RCC 7860 (cell line): ENCODE measurements at regions not wholly inside any gene's neighbourhood (a gene's known extent, or its start where the extent isn't known, plus 50 kb on each side); places are given as distances from the start of the nearest gene placed in this dataset.
A peak's percentile ranks its signal among the peaks of the same experiment; 100 is the strongest.

Experiments used
- DNase-seq: peaks from one replicate; pipeline ENCODE4 v3.0.0-alpha.2; 2015; ENCODE audit warnings: low spot score
- FAIRE-seq: peaks from 2 replicates; lab custom pipeline; 2012; peaks lifted over from hg19 to GRCh38; lab: Jason Lieb, UNC

DNA sequence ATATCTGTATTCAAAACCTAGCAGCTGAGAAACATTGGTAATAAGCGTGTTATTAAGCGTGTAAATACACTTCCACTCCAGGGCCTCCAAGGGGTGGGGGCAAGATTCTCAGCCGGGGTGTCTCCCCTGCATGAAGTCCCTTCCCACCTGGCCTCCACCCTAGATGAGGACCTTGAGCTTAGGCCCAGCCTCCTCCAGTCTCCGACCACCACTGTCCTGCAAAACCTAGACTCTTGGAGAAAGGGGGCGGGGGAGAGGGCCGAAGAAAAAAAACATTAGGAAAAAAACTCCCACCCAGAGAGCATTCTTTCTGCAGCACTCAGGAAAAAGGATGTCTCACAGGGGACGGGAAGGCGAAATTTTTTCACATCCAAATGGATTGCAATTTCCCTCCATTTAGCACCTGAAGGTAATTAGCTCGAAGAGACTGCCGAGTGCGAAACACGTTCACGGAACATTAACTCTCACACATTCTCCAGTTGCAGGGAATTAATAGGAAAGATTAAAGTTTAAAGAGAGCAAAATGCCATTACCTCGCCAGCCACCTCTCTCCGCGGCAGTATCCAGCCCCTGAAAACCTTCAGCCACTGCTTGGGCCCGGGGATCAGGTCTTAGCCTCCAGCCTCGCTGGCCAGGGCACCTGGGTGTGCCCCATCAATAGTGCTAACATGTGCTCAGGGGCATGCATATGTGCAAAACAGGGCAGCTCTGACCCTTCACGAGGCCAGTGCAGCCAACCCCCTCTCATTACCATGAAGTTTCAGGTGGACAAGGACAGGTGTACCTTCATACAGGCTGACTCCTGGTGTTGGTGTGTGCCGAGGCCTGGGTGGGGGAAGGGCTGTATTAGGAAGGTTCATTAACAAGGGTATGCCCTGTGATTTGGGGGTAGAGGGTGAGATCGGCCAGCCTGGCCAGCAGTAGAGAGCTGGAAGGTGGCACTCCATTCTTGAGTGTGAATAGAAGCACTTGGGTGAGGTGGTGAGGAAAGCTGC lies 77.2 kb downstream of the HIF1AN start:
- FAIRE-seq (no peak), DNase-seq (no peak)

DNA sequence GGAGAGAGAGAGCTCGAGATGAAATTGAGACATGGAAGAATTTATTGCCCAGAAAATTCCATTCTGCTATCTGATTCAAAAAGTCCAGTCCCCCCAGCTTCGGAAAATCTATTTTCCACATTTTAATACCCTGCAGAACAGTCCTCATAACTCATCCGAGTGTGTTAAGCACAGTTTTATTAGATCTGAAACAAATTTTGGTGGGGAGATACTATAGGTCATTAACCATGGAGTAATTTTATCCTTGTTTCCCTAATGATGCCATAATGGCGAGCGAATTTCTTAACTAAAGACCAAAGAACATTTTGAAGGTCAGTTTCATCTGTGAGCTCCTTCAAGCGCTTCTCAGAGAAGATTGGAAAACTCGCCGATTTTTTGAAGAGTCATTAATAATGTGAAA lies 78.1 kb downstream of the HIF1AN start:
- FAIRE-seq: no peak
- DNase-seq: no peak

DNA sequence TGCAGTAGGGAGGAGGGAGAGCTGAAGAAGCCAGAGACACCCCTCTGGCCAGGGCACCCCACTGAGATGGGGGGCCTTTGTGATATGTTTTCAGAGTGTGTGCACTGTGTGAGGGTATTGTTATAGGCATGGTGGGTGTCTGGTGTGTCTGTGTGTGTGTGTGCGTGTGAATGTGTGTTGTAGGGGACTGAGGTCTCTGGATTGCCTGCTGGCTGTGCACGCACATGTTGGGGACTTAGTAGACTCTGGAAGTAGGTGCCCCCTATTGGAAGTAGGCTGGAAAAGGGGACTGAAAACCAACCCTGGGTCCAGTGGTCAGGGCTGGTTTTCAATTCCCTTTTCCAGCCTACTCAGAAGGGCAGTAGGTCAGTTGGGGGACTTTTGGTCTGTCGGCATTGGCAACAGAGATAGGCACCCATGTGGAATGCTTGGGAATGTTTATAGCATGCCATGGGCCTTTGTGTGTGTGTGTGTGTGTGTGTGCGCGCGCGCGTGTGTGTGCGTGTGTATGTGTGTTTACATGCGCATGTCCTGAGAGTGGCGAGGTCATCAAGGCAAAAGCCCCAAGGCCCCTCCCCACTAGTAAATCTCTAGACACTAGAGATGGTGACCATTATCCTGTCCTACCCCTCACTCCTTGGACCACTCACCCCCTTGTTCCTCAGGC lies 78.8 kb downstream of the HIF1AN start:
- FAIRE-seq: no peak
- no peak for DNase-seq

DNA sequence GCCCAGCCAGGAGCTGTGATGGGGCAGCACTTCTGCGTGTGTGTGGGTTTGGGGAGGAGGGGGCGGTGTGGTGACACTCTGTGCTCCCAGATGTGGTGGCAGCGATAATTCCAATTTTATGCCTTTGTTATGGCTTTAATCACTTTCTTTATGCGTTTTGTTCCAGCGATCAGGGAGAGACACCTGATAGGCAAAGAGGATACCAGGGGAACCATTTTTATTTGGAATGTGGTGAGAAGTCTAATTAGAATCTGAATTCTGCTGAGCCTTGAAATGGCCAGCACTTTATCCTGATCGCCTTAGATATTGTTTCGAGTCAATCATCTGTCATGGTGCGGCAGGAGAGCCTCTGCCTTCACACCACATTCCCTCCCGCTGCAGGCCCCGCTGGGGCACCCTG lies 79.5 kb downstream of the HIF1AN start:
- DNase-seq (no peak), FAIRE-seq (no peak)

DNA sequence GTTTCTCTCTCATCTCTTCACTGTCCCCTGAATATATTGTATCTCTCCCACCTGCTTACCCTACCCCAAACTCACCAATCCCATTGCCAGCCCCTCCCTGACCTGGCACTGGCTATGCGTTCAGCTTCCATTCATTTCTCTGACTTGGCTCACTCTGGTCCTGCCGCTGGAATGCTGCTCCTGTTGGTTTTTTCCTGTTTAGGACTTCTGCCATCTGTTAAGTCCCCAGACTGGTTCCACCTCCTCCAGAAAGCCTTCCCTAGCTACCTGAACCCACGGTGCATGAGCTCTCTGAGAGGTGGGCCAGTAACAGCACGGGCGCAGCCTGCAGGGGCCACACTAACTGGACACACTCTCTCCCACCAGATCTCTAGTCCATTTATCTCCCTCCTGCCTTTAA lies 80.2 kb downstream of the HIF1AN start:
- DNase-seq (no peak), FAIRE-seq (no peak)

DNA sequence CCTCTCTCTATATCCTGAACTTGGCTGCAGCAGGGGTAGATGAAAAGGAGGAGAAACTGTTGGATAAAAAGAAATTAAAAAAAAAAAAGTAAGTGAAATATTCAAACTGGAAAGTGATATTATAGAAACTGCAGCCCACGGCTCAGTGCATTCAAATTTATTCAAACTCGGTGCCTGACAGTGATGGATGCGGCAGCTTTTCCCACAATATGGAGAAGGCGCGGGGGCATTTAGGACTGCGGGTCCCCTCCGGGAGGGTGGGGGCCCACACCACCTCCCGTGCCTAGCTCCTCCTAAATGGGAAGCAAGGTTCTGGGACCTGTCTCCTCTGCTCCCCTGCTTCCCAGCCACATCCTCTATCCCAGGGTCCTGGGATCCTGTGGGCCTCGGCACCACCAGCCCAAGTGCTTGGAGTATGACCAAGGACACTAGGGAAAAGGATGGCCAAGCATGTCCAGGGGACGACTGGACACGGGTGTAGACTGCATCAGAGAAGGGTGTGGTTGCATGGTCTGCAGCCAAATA lies 82.4 kb downstream of the HIF1AN start:
- FAIRE-seq: no peak

DNA sequence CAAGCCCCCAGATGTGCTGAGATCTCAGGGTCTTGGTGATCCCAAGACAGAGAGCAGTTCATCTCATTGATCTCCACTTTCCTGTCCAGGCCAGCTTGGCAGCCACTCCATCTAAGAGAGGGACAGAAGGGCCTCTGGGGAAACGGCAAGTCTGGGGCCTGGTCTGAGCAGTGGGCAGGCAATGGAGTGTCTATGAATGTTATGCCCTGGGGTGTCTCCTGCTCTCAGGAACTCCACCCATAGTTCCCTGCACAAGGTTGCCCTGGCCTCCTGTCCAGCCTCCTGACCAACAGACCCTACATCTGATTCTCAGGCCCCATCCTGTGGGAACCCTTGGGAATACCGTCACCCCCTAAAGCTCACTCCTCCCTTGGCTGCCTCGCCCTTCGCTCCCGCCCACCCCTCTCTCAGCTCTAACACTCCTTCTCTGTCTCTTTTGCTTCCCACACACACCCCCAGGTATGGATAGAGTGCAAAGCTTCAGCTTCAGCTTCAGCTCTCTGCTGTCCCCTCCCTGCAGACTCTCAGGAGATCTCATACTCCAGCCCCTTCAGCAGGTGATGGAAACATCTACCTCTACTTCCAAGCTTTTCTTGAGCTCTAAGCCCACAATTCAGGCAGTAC lies 83.0 kb downstream of the HIF1AN start:
- FAIRE-seq (no peak), DNase-seq (no peak)

More for the DNA sequence above, 82.4 kb downstream of the HIF1AN start:
- DNase-seq: no peak

DNA sequence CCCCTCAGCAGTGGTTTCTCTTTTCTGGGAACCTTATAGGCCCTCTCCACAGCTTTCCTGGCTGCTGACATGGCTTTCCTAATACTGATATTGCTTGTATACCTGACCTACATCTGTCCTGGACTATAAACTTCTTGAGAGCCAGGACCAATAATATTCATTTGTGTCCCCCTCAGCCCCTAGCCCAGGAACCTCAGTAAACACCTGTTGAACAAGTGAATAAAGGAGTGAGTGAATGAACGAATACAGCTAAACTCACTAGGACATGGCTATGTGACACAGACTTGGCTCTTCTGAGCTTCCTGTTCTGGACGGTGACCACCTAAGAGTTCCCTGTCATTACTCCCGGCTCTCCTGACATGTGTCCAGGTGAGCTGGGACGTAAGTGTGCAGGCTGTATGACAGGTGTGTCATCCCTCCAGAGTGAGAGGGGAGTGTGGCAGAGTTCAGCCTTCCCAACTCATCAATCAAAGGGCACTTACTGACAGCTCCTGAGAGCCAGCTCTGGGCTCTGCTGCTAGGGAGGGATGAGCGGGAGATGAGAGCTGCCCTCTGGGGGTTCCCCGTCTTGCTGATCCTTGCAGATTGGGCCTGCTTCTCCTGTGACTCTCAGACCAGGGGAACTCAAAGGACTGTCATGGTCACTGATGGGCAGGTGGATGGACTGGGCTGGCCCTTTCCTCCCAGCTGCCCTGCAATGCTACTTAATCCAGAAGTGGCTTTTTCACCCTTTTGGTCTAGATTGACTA lies 84.5 kb downstream of the HIF1AN start:
- FAIRE-seq: no peak

DNA sequence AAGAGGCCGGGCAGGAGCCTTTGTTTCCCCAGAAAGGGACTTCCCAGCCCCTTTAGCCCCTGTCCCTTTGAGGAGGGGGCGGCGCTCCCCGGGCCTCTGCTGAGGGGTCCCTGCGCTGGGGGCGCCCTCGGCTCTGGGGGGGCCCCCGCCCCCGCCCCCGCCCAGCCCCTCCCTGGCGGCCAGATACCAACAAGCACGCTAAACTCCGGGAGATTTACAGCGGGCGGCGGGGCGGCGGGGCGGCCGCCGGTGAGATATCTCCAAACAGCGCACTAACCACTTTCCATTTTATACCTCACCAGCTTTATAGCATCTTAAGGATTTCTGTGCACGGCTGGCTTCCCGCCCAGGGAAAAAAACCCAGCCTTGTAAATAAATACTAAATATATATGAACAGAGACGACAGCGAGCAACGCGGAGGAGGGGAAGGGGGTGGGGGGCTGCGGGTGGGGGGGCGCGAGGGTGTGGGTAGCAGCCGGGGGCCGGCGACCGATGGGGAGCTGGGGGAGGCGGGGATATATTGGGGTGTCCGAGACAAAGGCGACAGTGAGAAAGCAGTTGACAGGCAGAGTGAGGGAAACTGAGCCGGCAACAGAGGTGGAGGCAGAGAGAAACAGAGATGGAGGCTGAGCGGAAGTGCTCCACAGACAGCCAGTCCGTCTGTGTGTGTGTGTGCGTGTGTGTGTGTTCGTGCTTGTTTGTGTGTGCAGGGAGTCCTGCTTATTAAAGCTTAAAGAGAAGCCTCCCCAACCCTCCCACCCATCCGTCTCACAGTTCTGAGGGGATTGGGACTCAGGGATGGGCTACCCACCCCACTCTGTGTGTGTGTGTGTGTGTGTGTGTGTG lies 85.8 kb downstream of the HIF1AN start:
- no peak for DNase-seq

More for the DNA sequence above, 84.5 kb downstream of the HIF1AN start:
- no peak for DNase-seq

DNA sequence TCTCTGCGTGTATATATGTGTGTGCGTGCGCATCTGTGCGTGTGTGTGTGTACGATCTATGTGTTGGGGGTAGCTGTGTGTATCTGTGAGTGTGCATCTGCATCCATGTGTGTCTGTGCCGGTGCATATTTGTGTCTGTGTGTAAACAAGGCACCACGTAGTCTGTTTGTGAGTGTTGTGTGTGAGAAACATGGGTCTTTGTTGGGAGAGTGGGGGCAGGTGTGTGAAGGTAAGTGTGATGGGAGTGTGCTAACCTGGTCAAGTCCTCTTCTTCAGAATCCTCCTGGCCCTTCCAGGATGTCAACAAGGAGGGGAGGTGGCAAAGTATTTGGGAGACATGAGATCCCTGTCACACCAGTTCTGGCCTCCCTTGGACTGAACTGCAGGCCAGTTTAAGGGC lies 87.2 kb downstream of the HIF1AN start:
- DNase-seq: no peak
- no peak for FAIRE-seq

More for the DNA sequence above, 85.8 kb downstream of the HIF1AN start:
- no peak for FAIRE-seq

DNA sequence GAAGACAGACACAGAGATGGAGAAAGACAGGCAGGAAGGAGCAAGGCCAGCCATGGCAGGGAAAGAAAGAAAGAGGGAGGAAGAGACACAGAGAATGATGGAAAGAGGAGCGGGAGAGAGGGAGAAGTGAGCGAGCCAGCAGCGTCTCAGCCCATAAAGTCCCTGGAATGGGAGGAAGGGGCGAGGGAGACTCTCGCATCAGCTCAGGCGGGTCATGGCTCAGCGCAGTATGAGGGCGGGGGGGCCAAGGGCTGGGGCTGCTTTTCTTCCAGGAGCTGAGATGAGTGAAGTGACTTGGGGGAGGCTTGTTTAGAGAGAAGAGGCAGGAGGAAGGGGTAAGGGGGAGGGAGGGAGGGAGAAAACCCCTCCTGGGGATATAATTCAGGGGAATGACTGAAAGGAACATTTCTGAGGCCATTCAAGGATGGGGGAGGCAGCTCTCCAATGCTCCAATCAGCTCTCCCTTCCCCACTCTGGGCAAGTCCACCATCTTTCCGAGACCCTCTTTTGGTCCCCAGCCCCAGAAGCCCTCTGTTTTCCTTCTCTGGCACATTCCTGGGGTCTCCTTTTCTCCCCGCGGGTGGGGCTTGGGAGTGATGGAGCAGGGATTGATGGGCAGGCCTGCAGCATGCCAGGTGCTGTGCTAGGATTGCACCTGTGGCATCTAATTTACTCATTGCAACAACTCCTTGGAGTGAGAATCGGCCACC lies 87.9 kb downstream of the HIF1AN start:
- DNase-seq: no peak
- FAIRE-seq: no peak

DNA sequence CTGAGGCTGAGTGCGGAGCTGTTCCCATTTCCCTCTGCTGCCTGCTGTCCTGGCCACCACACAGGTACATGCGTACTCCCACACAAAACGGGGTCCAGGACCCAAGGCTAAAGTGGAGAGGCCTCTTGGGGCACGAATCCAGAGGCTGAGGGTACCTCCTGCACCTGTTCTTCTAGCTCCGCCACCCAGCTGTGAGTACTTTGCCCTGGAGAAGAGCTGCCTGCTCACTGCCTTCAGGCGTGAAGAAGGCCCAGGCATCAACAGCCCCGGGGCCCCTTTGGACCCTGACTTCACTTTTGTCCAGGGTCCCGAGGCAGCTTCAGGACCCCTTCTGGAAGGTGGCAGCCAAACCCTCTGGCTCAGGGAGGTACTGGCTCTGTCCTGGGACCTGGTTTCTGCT lies 88.6 kb downstream of the HIF1AN start:
- no peak for DNase-seq
- no peak for FAIRE-seq

DNA sequence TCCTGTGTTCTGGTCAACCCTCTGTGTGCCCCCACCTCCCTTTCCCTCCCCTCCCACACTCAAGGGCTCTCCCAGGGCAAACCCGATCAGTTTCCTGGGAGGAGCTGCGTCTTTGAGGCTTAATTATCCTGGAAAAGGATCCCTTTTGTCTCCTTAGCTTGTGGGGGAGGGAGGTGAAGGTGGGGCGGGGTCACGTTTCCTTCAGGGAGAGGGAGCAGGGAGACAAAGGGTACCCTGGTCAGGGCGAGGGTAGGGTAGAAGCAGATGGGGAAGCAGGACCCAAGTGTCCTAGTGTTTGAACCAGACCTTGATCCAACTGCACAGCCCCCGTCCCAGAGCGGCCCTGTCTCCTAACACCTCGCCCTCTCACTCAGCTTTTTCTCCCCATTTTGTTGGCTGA lies 90.1 kb downstream of the HIF1AN start:
- DNase-seq: no peak
- no peak for FAIRE-seq

DNA sequence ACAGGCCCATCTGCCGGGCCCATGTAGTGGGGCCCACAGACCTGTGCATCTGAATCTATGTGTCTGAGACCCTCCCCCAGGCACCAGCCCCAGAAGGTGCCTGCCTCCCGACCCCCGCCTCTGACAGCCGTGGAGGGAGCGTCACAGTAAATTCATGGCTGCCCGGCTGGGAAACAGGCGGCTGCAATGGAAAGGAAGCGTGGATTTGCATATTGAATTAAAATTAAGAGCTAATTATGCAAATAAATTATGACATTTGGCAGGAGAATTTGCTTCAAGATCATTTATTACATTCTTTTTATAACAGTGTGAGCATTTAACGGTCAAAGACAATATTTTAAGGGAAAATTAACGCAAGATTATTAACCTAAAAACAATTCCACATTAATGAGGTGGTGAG lies 92.3 kb downstream of the HIF1AN start:
- DNase-seq (no peak), FAIRE-seq (no peak)

DNA sequence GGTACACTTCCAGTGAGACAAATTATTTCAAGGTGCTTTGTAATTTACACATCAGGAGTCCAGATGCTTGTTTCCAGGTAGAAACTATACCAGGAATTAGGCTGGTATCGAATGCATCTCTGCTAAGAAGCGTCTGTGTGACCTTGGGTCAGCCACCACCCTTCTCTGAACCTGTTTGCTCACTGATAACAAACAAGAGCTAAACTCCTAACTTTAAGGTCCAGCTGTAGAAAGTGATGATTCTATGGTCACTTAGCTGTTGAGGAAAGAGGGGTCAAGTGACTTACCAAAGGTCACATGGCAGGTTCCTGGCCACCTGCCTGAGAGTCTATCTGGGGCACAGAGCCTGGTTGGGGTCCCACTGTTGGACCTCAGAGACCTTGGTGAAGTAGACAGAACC lies 95.4 kb downstream of the HIF1AN start:
- no peak for FAIRE-seq

DNA sequence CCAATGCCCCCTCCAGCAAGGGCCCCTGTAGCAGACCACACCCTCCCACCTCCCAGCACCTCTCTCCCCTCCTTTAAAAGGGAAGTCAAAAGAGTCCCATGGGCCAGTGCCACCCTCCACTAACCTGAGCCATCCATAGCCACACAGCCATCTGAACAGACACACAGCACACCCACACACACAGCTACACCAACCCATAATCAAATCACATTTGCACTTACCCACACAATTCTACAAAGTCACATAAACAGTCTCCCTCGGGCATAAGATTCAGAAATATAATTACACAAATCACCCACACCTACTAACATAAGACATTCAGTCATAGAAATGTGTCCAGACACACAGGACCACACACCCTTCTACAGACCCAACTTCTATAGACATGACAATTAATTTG lies 96.3 kb downstream of the HIF1AN start:
- no peak for DNase-seq
- no peak for FAIRE-seq

More for the DNA sequence above, 95.4 kb downstream of the HIF1AN start:
- DNase-seq: no peak

DNA sequence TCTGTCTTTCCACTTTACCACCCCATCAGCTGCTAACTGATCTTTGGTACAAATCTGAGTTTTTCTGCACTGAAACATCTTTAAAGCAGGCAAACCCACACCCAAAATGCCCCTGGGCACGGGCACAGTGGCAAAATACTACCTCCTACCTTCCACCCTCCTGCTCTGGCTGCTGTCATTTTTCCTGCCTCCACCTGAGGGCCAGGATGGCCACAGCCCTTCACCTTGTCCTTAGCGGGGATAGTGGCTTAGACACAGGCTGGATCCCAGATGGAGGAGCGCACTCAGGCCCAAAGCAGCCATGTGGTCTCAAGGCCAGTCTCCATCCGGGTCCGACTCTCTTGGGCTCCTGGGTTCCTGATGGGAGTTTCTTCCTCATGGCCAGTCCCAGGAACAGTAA lies 98.3 kb downstream of the HIF1AN start:
- DNase-seq: no peak
- no peak for FAIRE-seq

DNA sequence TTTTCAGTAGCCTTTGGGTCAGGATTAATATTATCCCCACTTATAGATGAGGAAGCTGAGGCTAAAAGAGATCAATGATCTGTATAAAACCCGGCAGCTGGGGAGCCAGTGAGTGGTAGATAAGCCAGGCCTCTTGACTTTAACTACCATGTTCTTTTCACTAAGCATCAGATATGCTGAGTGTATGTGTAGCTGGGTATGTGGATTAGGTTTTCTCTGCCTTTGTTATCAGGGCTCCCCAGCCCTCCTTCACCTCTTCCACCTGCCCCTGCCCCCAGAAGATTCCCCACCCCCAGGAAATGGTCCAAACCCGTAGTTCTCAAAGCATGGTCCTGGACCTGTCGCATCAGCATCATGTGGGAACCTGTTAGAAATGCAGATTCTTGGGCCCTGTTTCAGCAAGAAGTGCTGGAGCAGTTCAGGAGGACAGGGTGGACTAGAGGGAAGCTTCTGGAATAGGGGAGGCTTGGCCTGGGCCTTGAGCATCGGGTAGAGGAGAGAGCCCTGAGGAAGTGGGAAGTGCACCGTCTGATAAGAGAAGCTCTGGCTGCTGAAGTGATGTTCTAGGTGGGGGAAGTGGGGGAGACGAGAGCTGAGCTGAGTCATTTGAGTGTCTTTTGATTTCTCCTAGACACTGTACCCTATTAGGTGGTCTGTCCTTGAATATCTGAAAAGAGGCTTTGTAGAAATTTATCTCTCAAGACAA lies 101.3 kb downstream of the HIF1AN start:
- FAIRE-seq (no peak), DNase-seq (no peak)

DNA sequence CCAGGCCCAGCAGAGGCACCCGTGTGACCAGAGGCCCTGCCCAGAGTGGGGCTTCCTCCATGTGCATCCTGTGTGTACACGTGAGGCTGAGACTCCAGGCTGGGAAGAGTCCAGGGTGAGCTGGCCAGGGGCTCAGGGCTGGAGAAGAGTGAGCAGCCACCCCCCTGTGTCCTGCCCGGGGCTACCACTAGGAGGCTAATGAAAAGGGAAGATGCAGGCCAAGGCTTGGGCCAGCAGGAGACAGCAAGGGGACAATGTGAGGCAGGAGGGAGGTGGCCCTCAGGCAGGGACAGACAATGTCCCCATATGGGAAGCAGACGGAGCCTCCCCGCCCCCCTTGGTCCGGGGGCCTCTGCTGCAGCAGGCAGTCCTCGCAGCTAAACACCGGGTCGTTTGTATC lies 102.0 kb downstream of the HIF1AN start:
- FAIRE-seq (no peak), DNase-seq (peak; percentile 13)
